WERI-Rb-1 (cell line): ENCODE measurements at regions not wholly inside any gene's neighbourhood (a gene's known extent, or its start where the extent isn't known, plus 50 kb on each side); places are given as distances from the start of the nearest gene placed in this dataset.
A peak's percentile ranks its signal among the peaks of the same experiment; 100 is the strongest.

Experiments
- DNase-seq: peaks from one replicate; pipeline ENCODE4 v3.0.0-alpha.2; 2020
- H3K27ac ChIP-seq: fragments of 250-450 bp; sonication (Bioruptor Pico); 2 replicates; pipeline ENCODE4 v1.5.1; 2020; ENCODE audit warnings: mild to moderate bottlenecking, moderate library complexity
- H3K27me3 ChIP-seq: fragments of 250-450 bp; sonication (Bioruptor Pico); 2 replicates; pipeline ENCODE4 v1.5.1; 2021; ENCODE audit warnings: mild to moderate bottlenecking, low read depth, moderate library complexity; ENCODE audit not compliant: insufficient read depth, severe bottlenecking
- H3K36me3 ChIP-seq: fragments of 250-450 bp; sonication (Bioruptor Pico); 2 replicates; pipeline ENCODE4 v1.5.1; 2020; ENCODE audit warnings: mild to moderate bottlenecking, moderate library complexity
- H3K4me3 ChIP-seq: 2 replicates; pipeline ENCODE4 v1.5.1; 2011; ENCODE audit warnings: low read depth, mild to moderate bottlenecking, control low read depth, low read length
- H3K9me3 ChIP-seq: fragments of 250-450 bp; sonication (Bioruptor Pico); 2 replicates; pipeline ENCODE4 v1.5.1; 2021; ENCODE audit warnings: mild to moderate bottlenecking, moderate library complexity; ENCODE audit not compliant: severe bottlenecking
- TF ChIP-seq, protein P1 (sequence below): IDR thresholded peaks from 2 replicates; pipeline ENCODE4 v1.5.1; 2011; ENCODE audit warnings: low read depth, mild to moderate bottlenecking, control low read depth, inconsistent platforms, low read length

GRCh38 chr3:187618722-187619121 is 51.5 kb downstream of the SST start:
- no peaks in the 10 kb centered on the region for H3K36me3 ChIP-seq
- H3K27me3 ChIP-seq = peaks cover 55% of the 10 kb centered on the region
- H3K4me3 ChIP-seq = no peak overlapping the region
- TF ChIP-seq, protein P1, sequence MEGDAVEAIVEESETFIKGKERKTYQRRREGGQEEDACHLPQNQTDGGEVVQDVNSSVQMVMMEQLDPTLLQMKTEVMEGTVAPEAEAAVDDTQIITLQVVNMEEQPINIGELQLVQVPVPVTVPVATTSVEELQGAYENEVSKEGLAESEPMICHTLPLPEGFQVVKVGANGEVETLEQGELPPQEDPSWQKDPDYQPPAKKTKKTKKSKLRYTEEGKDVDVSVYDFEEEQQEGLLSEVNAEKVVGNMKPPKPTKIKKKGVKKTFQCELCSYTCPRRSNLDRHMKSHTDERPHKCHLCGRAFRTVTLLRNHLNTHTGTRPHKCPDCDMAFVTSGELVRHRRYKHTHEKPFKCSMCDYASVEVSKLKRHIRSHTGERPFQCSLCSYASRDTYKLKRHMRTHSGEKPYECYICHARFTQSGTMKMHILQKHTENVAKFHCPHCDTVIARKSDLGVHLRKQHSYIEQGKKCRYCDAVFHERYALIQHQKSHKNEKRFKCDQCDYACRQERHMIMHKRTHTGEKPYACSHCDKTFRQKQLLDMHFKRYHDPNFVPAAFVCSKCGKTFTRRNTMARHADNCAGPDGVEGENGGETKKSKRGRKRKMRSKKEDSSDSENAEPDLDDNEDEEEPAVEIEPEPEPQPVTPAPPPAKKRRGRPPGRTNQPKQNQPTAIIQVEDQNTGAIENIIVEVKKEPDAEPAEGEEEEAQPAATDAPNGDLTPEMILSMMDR = no peak
- DNase-seq = no peak
- no peaks in the 10 kb centered on the region for H3K9me3 ChIP-seq
- H3K27ac ChIP-seq = no peak overlapping the region

DNA sequence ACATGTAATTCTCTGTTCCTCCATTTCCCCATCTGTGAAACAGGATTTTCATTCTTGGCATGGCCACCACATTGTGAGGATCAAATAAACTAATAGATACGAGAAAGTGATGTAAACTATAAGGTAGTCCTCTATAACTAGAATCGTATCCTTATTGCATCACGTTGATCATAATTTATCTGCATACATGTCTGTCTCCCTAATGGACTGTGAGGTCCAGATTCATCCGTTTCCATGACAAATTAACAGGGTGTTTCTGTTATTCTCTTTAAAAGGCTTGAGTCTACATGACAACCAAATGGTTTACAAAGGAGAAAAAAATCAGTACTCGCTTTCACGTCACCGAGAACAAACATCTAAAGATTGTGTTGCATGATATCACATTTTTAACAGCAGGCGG is 53.0 kb downstream of the SST start:
- TF ChIP-seq, protein P1 = no peak

GRCh38 chr3:187616307-187616972 is 53.8 kb downstream of the SST start:
- TF ChIP-seq, protein P1 = peak; percentile 75
- DNase-seq = peak; percentile 43
- Histone ChIP-seq H3K36me3 (no peaks in the 10 kb centered on the region), H3K27me3 (peaks cover 42% of the 10 kb centered on the region), H3K4me3 (no peak overlapping the region), H3K27ac (no peak overlapping the region), H3K9me3 (no peaks in the 10 kb centered on the region)

More for the DNA sequence above, 53.0 kb downstream of the SST start:
- no peak overlapping the region for H3K4me3 ChIP-seq
- no peaks in the 10 kb centered on the region for H3K9me3 ChIP-seq
- H3K27me3 ChIP-seq = peaks cover 45% of the 10 kb centered on the region
- no peak overlapping the region for H3K27ac ChIP-seq
- H3K36me3 ChIP-seq = no peaks in the 10 kb centered on the region
- no peak for DNase-seq

- Histone ChIP-seq H3K9me3 (no peaks in the 10 kb centered on the region), H3K27me3 (peaks cover 38% of the 10 kb centered on the region), H3K4me3 (no peak overlapping the region), H3K27ac (no peak overlapping the region), H3K36me3 (no peaks in the 10 kb centered on the region)
- DNase-seq = no peak
- TF ChIP-seq, protein P1 = no peak
Measured at GRCh38 chr3:187615630-187616029, 54.6 kb downstream of the SST start.

- no peak for DNase-seq
- Histone ChIP-seq H3K4me3 (no peak overlapping the region), H3K36me3 (no peaks in the 10 kb centered on the region), H3K9me3 (no peaks in the 10 kb centered on the region), H3K27me3 (peaks cover 31% of the 10 kb centered on the region), H3K27ac (no peak overlapping the region)
- TF ChIP-seq, protein P1 = no peak
Measured at GRCh38 chr3:187612656-187613055, 57.5 kb downstream of the SST start.

DNA sequence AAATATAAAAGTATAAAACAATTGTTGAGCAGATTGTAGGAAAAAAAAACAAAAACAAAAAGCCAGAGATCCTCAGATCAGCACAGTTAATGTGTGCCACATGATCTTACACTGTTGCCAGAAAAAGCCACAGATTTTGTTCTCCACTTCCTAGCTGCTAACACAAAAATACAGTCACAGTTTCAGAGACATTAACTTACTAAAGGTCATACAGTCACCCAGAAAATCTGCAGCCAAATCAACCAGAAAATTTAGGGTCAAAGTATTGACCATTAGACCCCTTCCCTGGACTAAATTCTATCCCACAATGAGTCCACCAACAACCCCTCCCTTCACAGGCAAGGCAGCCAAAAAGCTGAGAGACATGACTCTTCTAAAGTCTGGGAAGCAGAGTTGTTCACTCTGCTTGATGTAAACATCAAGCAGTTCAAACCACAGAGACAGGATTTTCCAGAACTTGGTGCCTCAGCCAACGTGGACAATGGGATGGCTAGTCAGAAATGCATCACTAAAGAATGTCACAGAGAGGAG is 59.1 kb downstream of the SST start:
- Histone ChIP-seq H3K27me3 (peaks cover 29% of the 10 kb centered on the region), H3K4me3 (no peak overlapping the region), H3K9me3 (no peaks in the 10 kb centered on the region), H3K27ac (no peak overlapping the region), H3K36me3 (no peaks in the 10 kb centered on the region)
- TF ChIP-seq, protein P1 = no peak
- no peak for DNase-seq
